ENCODE measurements at regions not wholly inside any gene's neighbourhood (a gene's known extent, or its start where the extent isn't known, plus 50 kb on each side); places are given as distances from the start of the nearest gene placed in this dataset.

GRCh38 chr11:43576320-43576802 lies 104.2 kb upstream of the HSD17B12 start:
- no peak for DNase-seq

- no peak for DNase-seq
These were observed 103.6 kb upstream of the HSD17B12 start for GRCh38 chr11:43576803-43577521.

DNA sequence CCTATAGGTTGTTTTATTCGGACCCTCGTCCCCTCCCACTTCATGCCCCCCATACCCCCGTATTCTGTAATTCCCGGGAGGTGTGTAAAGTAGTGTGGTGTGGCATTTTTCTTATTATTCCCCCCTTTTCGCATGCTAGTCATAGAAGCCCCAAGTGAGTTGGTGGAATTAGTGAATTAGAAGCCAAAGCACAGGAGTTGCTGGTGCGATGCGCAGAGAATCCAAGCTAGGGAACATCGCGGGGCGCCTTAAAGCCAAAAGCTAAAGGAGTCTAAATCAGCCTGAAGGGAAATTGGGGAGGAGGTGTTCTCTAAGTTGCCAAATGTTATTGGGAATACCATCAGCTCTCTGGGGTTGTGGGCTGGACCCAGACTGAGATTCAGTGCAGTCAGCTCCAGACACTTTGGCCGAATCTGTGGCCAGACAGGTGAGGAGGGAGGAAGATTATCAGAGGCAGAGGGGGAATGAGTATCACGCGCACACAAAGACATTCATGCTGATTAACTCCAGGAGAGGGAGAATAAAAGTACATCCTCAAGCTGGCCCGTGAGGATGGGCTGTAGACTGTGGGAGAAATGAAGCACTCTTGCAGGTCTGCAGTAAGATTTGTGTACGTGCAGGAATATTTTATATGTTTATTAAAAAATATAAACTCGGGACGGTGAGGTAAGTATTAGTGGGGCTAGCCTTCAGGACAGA lies 102.8 kb upstream of the HSD17B12 start:
- DNase-seq = no peak

- DNase-seq = no peak
These were observed 102.0 kb upstream of the HSD17B12 start for GRCh38 chr11:43578346-43579170.

GRCh38 chr11:43579171-43579918 lies 101.2 kb upstream of the HSD17B12 start:
- DNase-seq = no peak

DNA sequence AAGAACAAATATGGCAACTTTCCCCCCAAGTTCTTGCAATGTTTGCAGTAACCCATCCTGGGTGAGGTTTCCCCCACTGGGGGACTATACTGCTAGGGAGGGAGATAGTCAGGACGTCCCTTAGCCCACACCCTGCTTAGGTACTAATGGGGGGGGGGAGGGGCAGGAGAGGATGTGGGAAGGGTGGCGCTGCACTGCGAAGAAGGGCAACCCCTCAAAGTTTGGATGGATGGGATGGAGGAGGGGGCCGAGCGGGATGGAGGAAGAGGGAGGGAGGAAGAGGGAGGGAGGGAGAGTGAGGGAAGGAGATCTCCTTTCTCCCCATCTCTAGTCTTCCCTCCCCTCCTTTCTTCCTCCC lies 100.6 kb upstream of the HSD17B12 start:
- DNase-seq = no peak

DNA sequence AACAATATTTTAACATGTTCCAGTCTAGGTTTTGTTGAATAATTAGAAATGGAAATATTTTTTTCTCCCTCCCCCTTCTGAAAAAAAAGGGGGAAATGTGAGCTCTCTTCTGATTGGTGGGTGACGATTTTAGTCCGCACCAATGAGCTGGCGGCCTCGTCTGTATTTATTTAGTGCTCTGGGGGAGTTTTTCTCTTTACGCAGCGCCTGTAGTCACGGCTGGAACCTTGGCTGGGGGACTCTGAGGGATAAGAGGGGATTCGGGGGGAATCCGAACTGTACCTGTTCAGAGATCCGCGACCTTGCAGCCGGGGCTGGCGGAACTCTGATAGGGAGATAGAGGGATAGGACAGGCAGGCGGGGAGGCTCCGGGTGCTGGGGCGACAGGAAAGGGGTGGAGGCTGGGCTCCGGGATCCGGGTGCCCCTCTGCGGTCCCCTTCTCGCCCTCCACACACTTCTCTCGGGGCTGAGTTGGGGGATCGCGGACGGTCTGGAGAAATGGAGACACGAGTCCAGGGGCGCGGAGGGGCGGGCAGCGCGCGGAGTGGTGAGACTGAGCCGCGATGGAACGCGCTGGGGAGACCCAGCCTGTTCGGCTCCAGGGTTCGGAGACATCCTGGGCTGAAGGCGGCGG lies 99.7 kb upstream of the HSD17B12 start:
- no peak for DNase-seq

- DNase-seq = no peak
These were observed 99.0 kb upstream of the HSD17B12 start for GRCh38 chr11:43581370-43582023.

DNA sequence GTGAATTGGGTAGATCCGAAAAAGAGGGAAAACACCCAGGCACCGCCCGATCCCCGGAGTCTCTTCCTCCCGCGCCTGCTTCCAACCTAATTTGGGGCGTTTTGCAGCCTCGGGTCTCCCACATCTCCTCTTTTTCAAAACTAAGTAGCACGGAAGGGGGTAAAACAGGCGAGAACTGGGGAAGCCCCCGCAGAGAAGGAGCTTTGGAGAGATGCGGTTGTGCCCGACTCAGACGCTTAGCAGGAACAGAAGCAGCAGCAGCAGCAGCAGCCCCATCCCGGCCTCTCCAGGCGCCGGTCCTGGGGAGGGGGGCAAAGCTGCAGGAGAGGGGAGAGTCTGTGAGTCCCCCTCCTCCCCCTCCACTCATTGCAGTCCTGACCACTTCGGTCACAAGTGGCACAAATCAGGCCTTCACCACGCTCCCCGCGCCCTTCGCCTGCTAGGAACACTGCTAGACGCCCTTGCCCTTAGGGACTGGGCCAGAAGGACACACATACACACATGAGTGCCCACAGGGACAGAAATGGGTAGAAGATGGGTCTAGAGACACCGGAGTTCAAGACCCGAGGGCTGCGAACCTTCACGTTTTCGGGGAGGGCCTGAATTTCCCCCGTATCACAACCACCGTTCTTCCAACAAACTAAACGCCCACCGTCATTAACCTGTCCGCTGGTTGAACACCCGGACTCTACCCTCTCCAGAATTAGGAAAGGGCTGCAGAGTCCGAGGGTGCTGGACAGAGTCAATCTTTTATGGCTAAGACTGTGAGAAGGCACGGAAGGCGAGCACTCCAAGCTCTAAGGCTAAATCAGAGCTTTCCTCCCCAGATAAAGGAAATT lies 98.3 kb upstream of the HSD17B12 start:
- DNase-seq = no peak

- no peak for DNase-seq
These were observed 97.6 kb upstream of the HSD17B12 start for GRCh38 chr11:43582863-43583462.

DNA sequence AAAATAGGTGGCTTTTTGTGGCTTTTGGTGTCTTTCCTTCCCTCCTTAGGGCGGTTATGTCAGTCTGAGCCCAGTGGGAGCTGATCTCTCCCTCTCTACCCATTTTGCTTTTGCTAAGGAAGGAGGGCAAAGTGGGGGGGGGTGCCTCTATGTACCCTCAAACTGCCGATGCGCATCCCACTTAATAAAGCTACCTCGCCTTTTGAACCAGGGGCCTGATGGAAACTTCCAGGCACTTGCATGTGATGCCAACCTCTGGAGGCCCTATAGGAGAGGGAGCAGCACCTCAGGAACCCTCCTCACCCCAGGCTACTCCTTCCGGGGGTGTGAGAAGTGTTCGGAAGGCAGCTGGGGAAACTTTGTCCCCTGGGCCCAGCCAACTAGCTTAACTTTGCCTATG lies 97.0 kb upstream of the HSD17B12 start:
- no peak for DNase-seq

GRCh38 chr11:43585877-43586608 lies 94.5 kb upstream of the HSD17B12 start:
- DNase-seq = no peak

- no peak for DNase-seq
These were observed 90.8 kb upstream of the HSD17B12 start for GRCh38 chr11:43589601-43590250.

GRCh38 chr11:43601511-43601910 lies 79.0 kb upstream of the HSD17B12 start:
- DNase-seq = no peak

GRCh38 chr11:43602670-43603069 lies 77.9 kb upstream of the HSD17B12 start:
- no peak for DNase-seq

DNA sequence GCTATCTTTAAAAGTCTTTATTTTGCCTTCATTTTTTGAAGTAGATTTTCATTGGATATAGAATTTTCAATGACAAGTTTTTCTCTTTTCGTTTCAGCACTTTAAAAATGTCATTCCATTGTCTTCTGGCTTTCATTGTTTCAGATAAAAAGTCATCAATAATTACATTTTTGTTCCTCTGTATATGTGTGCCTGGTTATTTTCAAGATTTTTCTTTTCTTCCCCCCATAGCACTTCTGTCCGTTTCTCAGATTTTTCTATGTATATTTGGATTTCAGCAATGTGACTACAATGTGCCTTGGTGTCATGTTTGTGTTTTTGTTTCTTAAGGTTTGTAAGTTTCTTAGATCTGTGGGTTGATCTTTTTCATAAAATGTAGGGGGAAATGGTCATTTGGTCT lies 66.3 kb upstream of the HSD17B12 start:
- no peak for DNase-seq

DNA sequence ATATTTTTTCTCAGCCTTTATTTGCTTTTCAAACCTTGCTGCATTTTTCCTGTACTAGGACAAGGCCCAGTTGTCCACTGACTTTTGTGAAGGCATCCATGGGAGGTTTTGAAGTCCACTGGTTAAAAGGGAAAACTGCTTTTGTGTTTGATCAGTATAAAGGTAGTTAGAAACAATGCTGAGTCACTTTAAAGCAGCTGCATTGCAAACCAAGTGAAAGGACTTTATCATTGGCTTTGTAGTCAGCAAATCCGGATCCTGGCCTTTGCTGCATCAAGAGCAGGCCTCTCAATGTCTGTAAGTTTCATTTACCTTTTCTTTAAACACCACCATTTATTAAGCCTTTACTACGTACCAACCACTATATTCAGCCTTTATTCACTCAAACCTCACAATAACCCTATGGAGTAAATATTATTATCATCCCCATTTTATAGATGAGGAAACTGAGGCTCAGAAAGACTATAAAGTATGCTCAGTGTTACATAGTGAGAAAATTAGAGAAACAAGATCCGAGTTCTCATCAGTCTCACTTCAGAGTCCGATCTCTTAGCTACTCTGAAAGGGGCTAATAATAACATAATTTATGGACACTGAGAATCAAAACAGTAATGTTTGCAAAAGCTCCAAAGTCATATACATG lies 60.6 kb upstream of the HSD17B12 start:
- no peak for DNase-seq

DNA sequence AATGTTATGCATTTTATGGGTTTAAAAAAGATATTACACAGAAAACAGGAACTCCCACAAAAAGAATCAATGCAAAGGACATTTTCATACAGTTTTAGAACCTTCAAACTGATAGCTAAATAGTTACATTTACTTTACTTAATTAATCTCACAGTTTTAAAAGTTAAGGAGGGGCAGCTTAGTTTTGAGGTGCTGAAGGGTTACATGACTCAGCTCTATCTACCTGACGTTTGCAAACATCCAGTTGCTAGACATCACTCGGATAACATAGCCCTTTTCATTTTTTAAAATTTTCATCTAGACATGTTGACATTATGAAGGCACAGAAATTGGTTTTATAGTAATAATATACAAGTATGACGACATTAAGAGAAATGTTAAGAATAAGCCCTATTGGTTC lies 53.7 kb upstream of the HSD17B12 start:
- no peak for DNase-seq

All from CD4-positive, alpha-beta T cell treated with Interleukin-10 for 1 hour (primary cell).